PFSK-1 (cell line): ENCODE measurements at regions not wholly inside any gene's neighbourhood (a gene's known extent, or its start where the extent isn't known, plus 50 kb on each side); places are given as distances from the start of the nearest gene placed in this dataset.

ENCODE experiments used
- FOXP2 ChIP-seq: optimal IDR thresholded peaks from 2 replicates; pipeline ENCODE3; 2011; ENCODE audit warnings: borderline replicate concordance, control low read depth, inconsistent platforms; ENCODE audit not compliant: insufficient read depth; ENCODE audit errors: extremely low read length, extremely low read depth
- POLR2AphosphoS5 ChIP-seq: IDR thresholded peaks from 2 replicates; pipeline ENCODE4 v1.6.1; 2012; ENCODE audit warnings: low read depth, mild to moderate bottlenecking, control low read depth, low read length, moderate library complexity
- REST ChIP-seq, 2 experiments: IDR thresholded peaks; 2 replicates each; pipeline versions ENCODE4 v1.6.1 to v1.8.0; 2011 to 2012; ENCODE audit warnings: low read depth in 2 of 2, low read length in 2 of 2, control low read depth in 1 of 2, inconsistent platforms in 1 of 2, mild to moderate bottlenecking in 1 of 2, moderate library complexity in 1 of 2; ENCODE audit not compliant: insufficient read depth in 1 of 2
- SIN3A ChIP-seq: IDR thresholded peaks from 2 replicates; pipeline ENCODE4 v1.6.1; 2012; ENCODE audit warnings: mild to moderate bottlenecking, low read length, moderate library complexity, borderline replicate concordance; ENCODE audit not compliant: insufficient read depth
- TAF1 ChIP-seq: IDR thresholded peaks from 2 replicates; pipeline ENCODE4 v1.6.1; 2012; ENCODE audit warnings: low read length, control low read depth, borderline replicate concordance; ENCODE audit not compliant: insufficient read depth

- TF ChIP-seq TAF1: no peak
- TF ChIP-seq REST (IDR thresholded peaks at IDR 0.05; ENCODE audit: insufficient read depth in 1 of 2, low read depth in 2 of 2, low read length in 2 of 2): no peak
Observed at GRCh38 chr6:155946860-155947259, 491.2 kb upstream of the NOX3 start.

GRCh38 chr6:155943635-155944034 lies 488.0 kb upstream of the NOX3 start:
- TF ChIP-seq SIN3A: no peak

GRCh38 chr6:155939253-155939652 lies 483.6 kb upstream of the NOX3 start:
- TF ChIP-seq REST (IDR thresholded peaks at IDR 0.05; ENCODE audit: insufficient read depth in 1 of 2, low read depth in 2 of 2, low read length in 2 of 2) (no peak), POLR2AphosphoS5 (no peak), FOXP2 (no peak), SIN3A (no peak), TAF1 (no peak)

GRCh38 chr6:155936551-155936950 lies 480.9 kb upstream of the NOX3 start:
- TF ChIP-seq TAF1 (no peak), SIN3A (no peak), POLR2AphosphoS5 (no peak), REST (IDR thresholded peaks at IDR 0.05; ENCODE audit: insufficient read depth in 1 of 2, low read depth in 2 of 2, low read length in 2 of 2) (no peak), FOXP2 (no peak)

GRCh38 chr6:155936127-155936526 lies 480.5 kb upstream of the NOX3 start:
- TF ChIP-seq POLR2AphosphoS5 (no peak), TAF1 (no peak), REST (IDR thresholded peaks at IDR 0.05; ENCODE audit: insufficient read depth in 1 of 2, low read depth in 2 of 2, low read length in 2 of 2) (no peak), SIN3A (no peak), FOXP2 (no peak)
